HG03159 (cell line): ENCODE measurements at regions not wholly inside any gene's neighbourhood (a gene's known extent, or its start where the extent isn't known, plus 50 kb on each side); places are given as distances from the start of the nearest gene placed in this dataset.
"Not testable (repeated sequence)": the region's sequence is repeated elsewhere in the genome, so short reads cannot be mapped to it uniquely, and the experiment has no call there.

Experiments
- ATAC-seq: cut with Tn5 transposase; IDR thresholded peaks from one replicate; pipeline ENCODE4 v1.9.1; 2021; ENCODE audit warnings: mild to moderate bottlenecking, moderate library complexity; ENCODE audit not compliant: unreplicated experiment

GRCh38 chr10:45520476-45520875 is 146.5 kb downstream of the ALOX5 start:
- ATAC-seq, result no peak

- no peak for ATAC-seq
Measured at GRCh38 chr10:45518741-45519140, 144.7 kb downstream of the ALOX5 start.

DNA sequence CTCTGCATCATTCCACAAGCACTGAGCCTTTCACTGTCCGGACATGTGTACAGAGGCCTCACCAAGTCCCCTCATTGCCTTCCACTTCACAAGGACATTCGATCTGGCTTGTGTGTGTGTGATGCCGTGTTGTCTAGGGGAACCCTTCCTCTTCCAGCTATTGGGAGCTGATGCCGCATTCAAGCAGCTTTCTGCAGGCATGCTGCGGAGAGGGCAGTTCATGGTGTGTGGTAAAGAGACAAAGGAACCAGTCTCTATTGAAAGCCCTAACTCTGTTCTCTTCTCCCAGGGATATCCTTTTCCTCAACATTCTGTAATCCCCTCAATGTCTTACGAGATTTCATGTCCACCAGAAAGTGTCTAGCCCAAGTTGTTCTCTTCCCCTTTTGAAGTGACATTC is 141.6 kb downstream of the ALOX5 start:
- ATAC-seq, result no peak

GRCh38 chr10:45514291-45515270 is 140.6 kb downstream of the ALOX5 start:
- ATAC-seq, result no peak

DNA sequence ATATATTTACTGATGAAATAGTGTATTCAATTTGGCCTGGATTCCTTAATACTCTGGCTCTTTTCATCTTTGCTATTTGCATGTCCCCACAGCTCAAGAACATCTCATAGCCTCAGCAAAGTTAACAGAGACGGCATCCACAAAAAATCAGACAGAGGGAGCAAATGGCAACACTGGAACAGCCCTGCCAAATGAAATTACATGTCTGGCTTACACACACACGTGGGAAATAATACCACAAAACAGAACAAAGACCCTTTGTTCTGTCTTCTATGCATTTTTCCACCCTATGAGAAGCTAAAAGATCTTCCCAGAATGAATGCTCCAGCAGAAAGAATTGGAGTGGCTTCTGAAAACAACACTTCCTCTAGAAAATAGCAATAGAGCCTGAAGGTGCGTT is 139.5 kb downstream of the ALOX5 start:
- ATAC-seq, result no peak

DNA sequence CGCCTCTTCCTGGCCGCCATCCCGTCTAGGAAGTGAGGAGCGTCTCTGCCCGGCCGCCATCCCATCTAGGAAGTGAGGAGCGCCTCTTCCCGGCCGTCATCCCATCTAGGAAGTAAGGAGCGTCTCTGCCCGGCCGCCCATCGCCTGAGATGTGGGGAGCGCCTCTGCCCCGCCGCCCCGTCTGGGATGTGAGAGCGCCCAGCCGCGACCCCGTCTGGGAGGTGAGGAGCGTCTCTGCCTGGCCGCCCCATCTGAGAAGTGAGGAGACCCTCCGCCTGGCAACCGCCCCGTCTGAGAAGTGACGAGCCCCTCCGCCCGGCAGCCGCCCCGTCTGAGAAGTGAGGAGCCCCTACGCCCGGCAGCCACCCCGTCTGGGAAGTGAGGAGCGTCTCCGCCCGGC is 137.9 kb downstream of the ALOX5 start:
- ATAC-seq, result not testable (repeated sequence)

DNA sequence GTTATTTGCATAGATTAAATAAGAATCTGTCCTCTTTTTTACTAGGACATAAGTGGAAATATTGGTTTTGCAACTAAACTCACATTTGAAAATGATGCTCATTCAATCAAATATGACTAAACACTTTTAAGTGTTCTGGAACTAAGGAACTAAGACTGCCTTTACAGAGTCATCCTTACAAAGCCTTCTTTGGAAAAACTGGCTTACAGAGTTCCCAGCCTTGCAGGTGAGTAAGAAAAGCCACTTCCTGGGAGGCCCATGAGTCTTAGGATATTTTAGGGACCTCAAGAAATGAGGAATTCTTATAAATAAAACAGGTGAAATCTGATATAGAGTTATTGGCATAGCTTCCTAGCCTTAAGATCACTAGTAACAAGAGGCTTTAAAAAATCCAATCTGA is 135.5 kb downstream of the ALOX5 start:
- ATAC-seq, result no peak

- no peak for ATAC-seq
Measured at GRCh38 chr10:45505311-45505710, 131.3 kb downstream of the ALOX5 start.

DNA sequence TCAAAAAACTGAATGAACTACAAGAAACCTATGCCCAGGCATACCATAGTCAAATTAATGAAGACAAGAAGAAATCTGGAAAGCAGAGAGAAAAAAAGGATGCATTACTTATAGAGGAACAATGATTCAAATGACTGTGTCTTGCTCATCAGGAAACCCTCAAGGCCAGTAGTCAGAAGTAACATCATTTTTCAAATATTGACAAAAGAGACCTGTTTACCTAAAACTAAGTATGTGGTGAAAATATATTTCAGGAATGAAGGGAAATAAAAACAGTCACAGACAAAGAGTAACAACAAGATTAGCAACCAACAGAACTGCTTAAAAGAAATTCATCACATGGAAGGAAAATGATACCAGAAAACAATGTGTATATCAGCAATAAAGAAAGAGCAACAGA is 128.4 kb downstream of the ALOX5 start:
- no peak for ATAC-seq

GRCh38 chr10:45501791-45502190 is 127.8 kb downstream of the ALOX5 start:
- ATAC-seq, result no peak

DNA sequence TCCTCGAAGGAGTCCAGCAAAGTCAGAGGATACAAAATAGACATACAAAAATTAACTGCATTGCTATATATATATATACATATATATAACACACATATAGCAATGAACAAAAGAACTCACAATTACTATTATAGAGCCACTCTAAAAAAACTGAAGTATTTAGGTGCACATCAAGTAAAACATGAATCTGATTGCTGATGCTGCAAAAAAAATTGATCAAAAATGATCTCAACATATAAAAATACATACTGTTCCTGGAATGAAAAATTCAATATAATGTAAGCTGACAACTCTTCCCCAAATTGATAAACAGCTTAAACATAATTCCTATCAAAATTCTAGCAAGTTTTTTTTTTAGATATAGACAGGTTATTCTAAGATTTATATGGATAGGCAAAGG is 126.8 kb downstream of the ALOX5 start:
- ATAC-seq, result no peak

DNA sequence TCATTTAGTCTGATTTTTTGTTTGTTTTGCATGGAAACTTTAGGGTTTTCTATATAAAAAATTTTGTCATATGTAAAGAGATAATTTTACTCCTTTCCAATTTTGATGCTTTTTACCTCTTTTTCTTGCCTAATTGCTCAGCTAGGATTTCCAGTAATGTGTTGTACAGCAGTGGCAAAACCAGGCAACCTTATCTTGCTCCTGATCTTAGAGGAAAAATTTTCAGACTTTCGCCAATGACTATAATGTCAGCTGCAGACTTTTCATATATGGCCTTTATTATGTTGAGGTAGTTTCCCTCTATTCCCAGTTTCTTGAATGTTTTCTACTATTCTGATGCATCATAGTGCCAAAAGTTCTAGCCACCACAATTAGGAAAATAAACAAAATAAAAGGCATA is 126.3 kb downstream of the ALOX5 start:
- ATAC-seq, result no peak

DNA sequence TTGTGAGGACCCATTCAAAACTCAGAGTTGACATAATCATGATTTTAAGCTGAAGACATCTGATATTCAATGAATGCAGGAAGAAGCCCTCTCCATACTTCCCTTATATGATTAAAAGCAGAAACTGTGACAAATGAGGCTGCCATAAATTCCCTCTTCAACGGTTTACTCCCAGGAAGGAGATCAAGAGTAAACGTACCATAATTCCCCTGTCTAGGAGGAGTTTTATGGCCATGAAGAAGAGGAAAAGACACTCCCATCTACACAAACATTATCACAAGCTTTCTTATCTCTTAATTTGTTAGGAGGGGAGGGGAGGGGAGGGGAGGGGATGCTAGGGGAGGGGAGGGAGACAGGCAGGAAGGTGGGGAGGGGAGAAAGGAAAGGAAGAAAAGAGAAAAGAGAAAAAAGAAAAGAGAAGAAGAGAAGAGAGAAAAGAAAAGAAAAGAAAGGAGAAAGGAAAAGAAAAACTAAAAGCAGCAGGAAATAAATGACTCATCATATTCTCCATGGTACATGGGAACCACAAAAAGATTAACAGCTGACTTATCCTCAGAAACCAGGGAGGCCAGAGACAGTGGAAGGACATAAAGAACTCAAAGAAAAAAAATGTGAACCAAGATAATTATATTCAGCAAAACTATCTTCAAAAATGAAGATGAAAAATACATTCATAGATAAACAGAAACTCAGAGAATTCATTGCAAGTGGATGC is 121.6 kb downstream of the ALOX5 start:
- ATAC-seq, result no peak
